ENCODE measurements at regions not wholly inside any gene's neighbourhood (a gene's known extent, or its start where the extent isn't known, plus 50 kb on each side); places are given as distances from the start of the nearest gene placed in this dataset.

- no peak for TF ChIP-seq CTCF (IDR thresholded peaks at IDR 0.05)
- no peak for TF ChIP-seq POLR2A (IDR thresholded peaks at IDR 0.05)
These were observed 496.1 kb downstream of the NFIB start for GRCh38 chr9:13817754-13818278.

Data from uterus (tissue), 2 donors.